ENCODE measurements at regions not wholly inside any gene's neighbourhood (a gene's known extent, or its start where the extent isn't known, plus 50 kb on each side); places are given as distances from the start of the nearest gene placed in this dataset.

- Histone ChIP-seq H3K27me3 (no peaks in the 10 kb centered on the region), H3K27ac (no peak overlapping the region), H3K4me3 (no peak overlapping the region), H3K9me3 (no peaks in the 10 kb centered on the region), H3K36me3 (no peaks in the 10 kb centered on the region), H3K4me1 (no peaks in the 10 kb centered on the region)
- intact Hi-C loops (cut with DNase I): no loop called here
- TF ChIP-seq POLR2A (IDR thresholded peaks at IDR 0.05) (no peak), POLR2AphosphoS5 (IDR thresholded peaks at IDR 0.05; ENCODE audit: insufficient read depth in 1 of 2, low read depth in 1 of 2) (no peak), CTCF (IDR thresholded peaks at IDR 0.05) (no peak)
- no peak for DNase-seq (ENCODE audit: extremely low spot score in 2 of 2)
Observed at GRCh38 chr12:30811966-30812365, 57.2 kb upstream of the CAPRIN2 start.

- H3K27me3 ChIP-seq: no peaks in the 10 kb centered on the region
- DNase-seq (ENCODE audit: extremely low spot score in 2 of 2): no peak
- TF ChIP-seq POLR2A (IDR thresholded peaks at IDR 0.05) (no peak), POLR2AphosphoS5 (IDR thresholded peaks at IDR 0.05; ENCODE audit: insufficient read depth in 1 of 2, low read depth in 1 of 2) (no peak), CTCF (IDR thresholded peaks at IDR 0.05) (no peak)
Observed at GRCh38 chr12:30810918-30811317, 56.2 kb upstream of the CAPRIN2 start.

GRCh38 chr12:30807695-30808034, 52.9 kb upstream of the CAPRIN2 start:
- TF ChIP-seq CTCF (IDR thresholded peaks at IDR 0.05) (peak in 1 of 3 experiments; percentile 12), POLR2A (IDR thresholded peaks at IDR 0.05) (no peak)
- H3K4me3 ChIP-seq: no peak overlapping the region
- no peak overlapping the region for H3K27ac ChIP-seq
- intact Hi-C loops (cut with DNase I): no loop called here
- no peaks in the 10 kb centered on the region for H3K9me3 ChIP-seq
- no peaks in the 10 kb centered on the region for H3K4me1 ChIP-seq
- no peak for DNase-seq (ENCODE audit: extremely low spot score in 2 of 2)
- H3K36me3 ChIP-seq: no peaks in the 10 kb centered on the region
- H3K27me3 ChIP-seq: no peaks in the 10 kb centered on the region

More at GRCh38 chr12:30810918-30811317, 56.2 kb upstream of the CAPRIN2 start:
- Histone ChIP-seq H3K4me3 (no peak overlapping the region), H3K9me3 (no peaks in the 10 kb centered on the region), H3K27ac (no peak overlapping the region), H3K4me1 (no peaks in the 10 kb centered on the region), H3K36me3 (no peaks in the 10 kb centered on the region)
- intact Hi-C loops (cut with DNase I): no loop called here

- H3K36me3 ChIP-seq: no peaks in the 10 kb centered on the region
- no peak for DNase-seq (ENCODE audit: extremely low spot score in 2 of 2)
- no peak overlapping the region for H3K4me3 ChIP-seq
- H3K27me3 ChIP-seq: no peaks in the 10 kb centered on the region
- no peaks in the 10 kb centered on the region for H3K9me3 ChIP-seq
- no peaks in the 10 kb centered on the region for H3K4me1 ChIP-seq
- no peak overlapping the region for H3K27ac ChIP-seq
- intact Hi-C loops (cut with DNase I): no loop called here
- TF ChIP-seq POLR2A (IDR thresholded peaks at IDR 0.05) (no peak), CTCF (IDR thresholded peaks at IDR 0.05) (peak in 2 of 3 experiments; percentile 55 to 66), POLR2AphosphoS5 (IDR thresholded peaks at IDR 0.05; ENCODE audit: insufficient read depth in 1 of 2, low read depth in 1 of 2) (no peak)
Observed at GRCh38 chr12:30806989-30807694, 52.4 kb upstream of the CAPRIN2 start.

GRCh38 chr12:30805959-30806358, 51.2 kb upstream of the CAPRIN2 start:
- TF ChIP-seq CTCF (IDR thresholded peaks at IDR 0.05) (no peak), POLR2A (IDR thresholded peaks at IDR 0.05) (no peak), POLR2AphosphoS5 (IDR thresholded peaks at IDR 0.05; ENCODE audit: insufficient read depth in 1 of 2, low read depth in 1 of 2) (no peak)
- no peaks in the 10 kb centered on the region for H3K4me1 ChIP-seq
- H3K27ac ChIP-seq: no peak overlapping the region
- H3K9me3 ChIP-seq: no peaks in the 10 kb centered on the region
- no peaks in the 10 kb centered on the region for H3K36me3 ChIP-seq
- intact Hi-C loops (cut with DNase I): no loop called here
- H3K4me3 ChIP-seq: no peak overlapping the region
- no peak for DNase-seq (ENCODE audit: extremely low spot score in 2 of 2)
- no peaks in the 10 kb centered on the region for H3K27me3 ChIP-seq
